MM.1S (cell line): ENCODE measurements at regions not wholly inside any gene's neighbourhood (a gene's known extent, or its start where the extent isn't known, plus 50 kb on each side); places are given as distances from the start of the nearest gene placed in this dataset.

ENCODE experiments used
- EZH2 ChIP-seq: fragments of 300-600 bp; sonication (generic); optimal IDR thresholded peaks from 2 replicates; pipeline ENCODE3; 2017; ENCODE audit warnings: low read depth, mild to moderate bottlenecking, antibody characterized with exemption, low read length, mixed read lengths
- TF ChIP-seq, protein P1 (sequence below): fragments of 300-600 bp; sonication (generic); IDR thresholded peaks from 2 replicates; pipeline ENCODE4 v1.5.1; 2016; ENCODE audit warnings: antibody characterized with exemption, low read length, mixed read lengths

DNA sequence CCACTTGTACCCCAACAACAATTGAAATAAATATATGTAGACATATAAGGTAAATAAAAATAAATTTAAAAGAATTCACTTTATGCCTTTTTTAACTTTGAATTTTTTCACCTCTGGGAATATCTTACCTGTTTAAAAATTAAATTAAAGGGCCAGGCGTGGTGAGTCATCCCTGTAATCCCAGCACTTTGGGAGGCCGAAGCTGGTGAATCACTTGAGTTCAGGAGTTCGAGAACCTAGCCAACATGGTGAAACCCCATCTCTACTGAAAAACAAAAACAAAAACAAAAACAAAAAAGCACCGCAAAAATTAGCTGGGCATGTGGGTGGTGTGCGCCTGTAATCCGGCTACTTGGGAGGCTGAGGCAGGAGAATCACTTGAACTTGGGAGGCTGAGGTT, 164.8 kb downstream of the AASDH start:
- TF ChIP-seq EZH2, result no peak
- TF ChIP-seq, protein P1, sequence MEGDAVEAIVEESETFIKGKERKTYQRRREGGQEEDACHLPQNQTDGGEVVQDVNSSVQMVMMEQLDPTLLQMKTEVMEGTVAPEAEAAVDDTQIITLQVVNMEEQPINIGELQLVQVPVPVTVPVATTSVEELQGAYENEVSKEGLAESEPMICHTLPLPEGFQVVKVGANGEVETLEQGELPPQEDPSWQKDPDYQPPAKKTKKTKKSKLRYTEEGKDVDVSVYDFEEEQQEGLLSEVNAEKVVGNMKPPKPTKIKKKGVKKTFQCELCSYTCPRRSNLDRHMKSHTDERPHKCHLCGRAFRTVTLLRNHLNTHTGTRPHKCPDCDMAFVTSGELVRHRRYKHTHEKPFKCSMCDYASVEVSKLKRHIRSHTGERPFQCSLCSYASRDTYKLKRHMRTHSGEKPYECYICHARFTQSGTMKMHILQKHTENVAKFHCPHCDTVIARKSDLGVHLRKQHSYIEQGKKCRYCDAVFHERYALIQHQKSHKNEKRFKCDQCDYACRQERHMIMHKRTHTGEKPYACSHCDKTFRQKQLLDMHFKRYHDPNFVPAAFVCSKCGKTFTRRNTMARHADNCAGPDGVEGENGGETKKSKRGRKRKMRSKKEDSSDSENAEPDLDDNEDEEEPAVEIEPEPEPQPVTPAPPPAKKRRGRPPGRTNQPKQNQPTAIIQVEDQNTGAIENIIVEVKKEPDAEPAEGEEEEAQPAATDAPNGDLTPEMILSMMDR, result no peak
